GM18505 (cell line): ENCODE measurements at regions not wholly inside any gene's neighbourhood (a gene's known extent, or its start where the extent isn't known, plus 50 kb on each side); places are given as distances from the start of the nearest gene placed in this dataset.

Source experiments
- ATAC-seq: cut with Tn5 transposase; IDR thresholded peaks from one replicate; pipeline ENCODE4 v1.9.1; 2021; ENCODE audit not compliant: unreplicated experiment
- POLR2A ChIP-seq: IDR thresholded peaks from 4 replicates; pipeline ENCODE4 v1.6.1; 2011; ENCODE audit warnings: borderline replicate concordance; ENCODE audit not compliant: insufficient read depth, insufficient read length; ENCODE audit errors: extremely low read depth

DNA sequence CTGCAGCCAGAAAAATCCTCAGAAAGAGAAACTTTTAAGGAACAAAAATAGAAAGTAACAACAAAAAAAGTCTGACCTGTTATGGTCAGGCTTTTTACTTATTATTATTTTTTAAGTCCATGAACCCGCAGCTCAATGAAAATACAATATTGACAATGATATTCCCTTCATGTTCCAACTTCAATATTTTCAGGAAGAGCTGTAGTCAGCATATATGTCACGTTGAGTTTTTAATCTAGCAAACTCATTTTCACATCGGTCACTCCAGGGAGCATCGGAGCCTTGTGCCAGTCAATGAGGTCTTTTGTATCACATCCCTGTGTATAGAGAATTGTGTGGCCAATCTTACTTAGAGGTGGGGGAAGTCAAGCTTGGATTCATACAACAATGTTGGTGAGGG is 568.4 kb upstream of the GCFC2 start:
- no peak for ATAC-seq
- TF ChIP-seq POLR2A = no peak

DNA sequence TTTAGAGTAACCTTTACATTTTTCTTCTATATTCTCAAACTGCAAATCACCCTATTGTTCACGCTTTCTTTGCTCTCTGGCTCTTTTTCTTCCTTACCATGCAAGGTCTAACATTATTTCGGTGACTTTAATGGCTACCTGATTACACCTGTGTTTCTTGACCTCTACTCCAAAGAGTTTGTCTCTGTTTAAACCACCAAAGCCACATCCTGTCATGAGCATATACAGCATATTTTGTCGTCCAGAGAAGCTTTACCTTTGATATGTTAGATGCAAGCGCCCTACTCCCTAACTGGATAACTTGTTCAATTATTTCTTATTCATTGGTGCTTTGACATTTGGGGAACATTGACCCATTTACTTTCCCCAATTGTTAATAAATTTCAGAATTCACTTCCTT is 565.1 kb upstream of the GCFC2 start:
- no peak for TF ChIP-seq POLR2A
- no peak for ATAC-seq

DNA sequence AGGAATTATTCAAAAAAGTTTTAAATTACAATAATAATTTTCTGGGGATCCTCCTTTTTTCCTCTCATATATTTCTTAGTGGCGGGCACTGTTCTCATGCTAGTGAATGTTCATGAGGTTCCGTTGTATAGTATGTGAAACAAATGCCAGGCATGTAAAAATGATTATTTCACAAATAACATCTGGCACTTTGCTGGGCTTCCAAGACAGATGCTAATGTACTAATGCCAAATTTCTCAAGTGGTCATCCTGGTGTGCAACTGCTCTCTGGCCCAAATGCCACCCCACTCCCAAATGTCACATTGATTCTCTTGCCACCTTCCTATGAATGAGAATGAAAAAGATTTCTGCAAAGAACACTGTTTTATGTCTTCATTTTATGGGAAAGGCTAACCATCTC is 564.0 kb upstream of the GCFC2 start:
- no peak for TF ChIP-seq POLR2A
- no peak for ATAC-seq

DNA sequence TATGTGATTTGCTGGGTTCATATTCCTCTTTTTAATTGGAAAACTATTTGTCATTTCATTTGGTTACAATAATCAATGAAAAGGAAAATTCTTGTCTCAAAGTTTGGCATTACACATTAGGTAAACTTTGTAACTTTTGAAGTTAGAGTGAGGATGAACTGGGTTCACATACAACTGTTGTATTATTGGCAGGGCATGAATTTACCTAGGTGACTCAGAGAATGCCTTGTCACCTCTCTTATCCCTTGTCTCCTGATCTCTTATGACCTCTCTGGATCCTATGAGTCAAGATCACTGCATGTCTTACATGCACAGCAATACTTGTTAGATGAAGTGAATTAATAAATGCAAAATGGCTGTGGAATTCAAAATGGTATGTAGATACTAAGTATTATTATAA is 563.4 kb upstream of the GCFC2 start:
- no peak for ATAC-seq
- no peak for TF ChIP-seq POLR2A

DNA sequence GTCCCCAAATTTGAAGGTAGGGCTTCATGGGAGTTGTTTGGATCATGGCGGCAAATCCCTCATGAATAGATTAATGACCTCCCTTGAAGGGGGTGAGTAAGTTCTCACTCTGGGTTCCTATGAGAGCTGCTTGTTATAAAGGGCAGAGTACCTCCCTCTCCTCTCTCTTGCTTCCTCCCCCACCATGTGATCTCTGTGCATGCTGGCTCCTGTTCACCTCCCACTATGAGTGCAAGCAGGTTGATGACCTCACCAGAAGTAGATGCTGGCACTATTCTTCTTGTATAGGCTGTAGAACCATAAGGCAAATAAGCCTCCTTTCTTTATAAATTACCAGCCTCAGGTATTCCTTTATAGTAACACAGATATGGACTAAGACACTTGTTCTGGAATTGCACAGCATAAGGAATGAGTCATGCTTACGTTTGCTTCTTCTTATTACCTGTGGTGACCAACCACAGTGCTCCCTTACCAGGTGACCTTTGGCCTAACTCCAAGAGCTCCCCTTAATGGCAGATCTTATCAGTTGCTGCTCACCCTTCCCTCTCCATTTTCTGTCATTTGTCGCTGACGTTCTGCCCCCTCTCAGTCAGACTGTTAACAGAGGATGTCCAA is 559.5 kb upstream of the GCFC2 start:
- no peak for TF ChIP-seq POLR2A
- no peak for ATAC-seq

DNA sequence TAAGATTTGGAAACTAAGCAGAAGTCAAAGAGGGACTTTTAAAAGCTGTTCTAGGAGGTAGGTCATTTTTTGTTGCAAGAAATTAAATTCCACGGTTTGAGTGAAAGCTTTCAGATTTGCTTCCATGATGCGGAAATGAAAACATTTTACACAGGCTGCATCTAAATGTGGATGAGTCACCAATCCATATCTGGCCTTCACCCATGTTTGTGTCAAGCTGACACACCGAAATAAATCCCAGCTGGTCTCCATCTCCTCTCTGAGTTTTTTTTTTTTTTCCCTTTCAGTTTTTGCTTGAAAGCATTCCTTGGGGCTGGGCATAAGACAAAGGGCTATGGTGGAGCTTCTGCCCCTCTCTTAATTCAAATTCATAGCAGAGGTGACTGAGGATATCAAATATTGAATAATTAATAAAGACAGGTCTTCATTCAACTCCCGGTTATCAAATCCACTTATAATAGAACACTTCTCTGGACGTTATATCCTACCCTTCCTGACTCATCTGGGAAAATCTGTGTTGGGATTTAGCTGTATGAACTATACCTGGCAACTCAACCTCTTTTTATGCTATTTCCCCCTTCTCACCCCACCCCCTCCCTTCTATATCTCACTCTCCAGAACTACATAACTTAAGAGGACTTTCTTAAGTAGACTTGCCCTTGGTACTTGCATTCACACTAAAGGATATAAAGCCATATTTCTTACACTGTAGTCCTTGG is 558.3 kb upstream of the GCFC2 start:
- no peak for ATAC-seq
- no peak for TF ChIP-seq POLR2A

DNA sequence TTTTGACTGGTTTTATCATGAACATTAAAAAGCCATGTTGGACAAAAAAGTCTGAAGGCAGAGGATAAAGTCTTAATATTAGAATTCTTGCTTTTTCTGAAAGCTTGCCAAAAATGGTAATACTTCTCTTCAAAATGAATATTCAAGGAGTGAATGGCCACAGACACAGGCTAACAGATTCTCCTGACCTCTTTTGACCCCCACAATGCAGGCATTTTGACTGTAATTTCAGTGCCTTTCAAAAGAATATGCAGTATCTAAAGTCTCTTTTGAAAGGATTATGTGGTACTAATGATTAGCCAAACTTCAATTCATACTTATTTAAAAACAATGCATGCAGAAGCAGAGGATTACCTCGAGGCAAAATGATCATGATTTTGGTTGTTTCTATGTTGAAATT is 557.8 kb upstream of the GCFC2 start:
- ATAC-seq = no peak
- TF ChIP-seq POLR2A = no peak

DNA sequence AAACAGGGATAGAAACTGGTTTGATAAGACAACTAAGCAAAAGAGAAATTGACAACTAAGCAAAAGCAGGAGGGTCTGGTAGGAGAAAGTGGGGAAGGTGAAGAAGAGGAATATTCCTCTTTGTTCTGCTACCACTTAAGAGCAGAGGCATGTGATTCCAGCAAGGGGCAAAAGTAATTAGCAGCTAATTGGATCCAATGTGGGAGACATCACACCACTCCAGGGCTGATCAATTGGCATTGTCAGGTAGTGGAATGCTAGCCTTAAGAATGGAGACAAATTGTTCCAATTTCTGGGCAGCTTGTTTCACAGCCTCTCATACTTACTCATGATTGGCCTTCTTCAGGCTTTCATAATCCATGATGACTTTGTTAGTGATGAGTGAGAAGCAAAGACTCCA is 547.1 kb upstream of the GCFC2 start:
- no peak for ATAC-seq
- no peak for TF ChIP-seq POLR2A

DNA sequence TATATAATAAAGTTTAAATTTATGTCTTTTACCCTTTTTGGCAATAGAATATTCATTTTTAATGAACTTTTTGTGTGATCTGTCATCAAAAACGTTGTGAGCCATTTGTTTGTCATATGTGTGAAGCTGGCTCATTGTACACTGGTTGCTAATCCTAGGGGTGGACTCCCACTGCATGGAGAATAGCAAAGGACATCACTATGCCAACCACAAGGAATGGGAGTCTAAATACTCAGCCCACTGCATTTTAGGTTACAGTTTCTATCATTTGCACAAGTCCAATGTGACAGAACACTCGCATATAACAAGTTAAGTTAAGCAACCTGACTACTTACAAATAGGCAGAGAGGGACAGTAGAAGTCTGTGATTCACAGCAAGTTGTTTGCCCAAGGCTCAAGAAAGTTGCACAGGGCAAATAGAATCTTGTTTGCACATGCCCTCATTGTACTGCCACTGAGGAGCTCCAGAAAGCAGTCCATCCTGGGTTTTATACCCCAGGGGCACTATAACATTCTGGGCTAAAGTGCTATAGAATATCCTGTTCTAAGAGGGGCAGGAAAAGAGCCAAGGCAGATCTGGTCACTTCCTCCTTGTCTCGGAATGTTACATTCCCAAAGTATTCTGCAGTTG is 545.9 kb upstream of the GCFC2 start:
- no peak for ATAC-seq
- no peak for TF ChIP-seq POLR2A

DNA sequence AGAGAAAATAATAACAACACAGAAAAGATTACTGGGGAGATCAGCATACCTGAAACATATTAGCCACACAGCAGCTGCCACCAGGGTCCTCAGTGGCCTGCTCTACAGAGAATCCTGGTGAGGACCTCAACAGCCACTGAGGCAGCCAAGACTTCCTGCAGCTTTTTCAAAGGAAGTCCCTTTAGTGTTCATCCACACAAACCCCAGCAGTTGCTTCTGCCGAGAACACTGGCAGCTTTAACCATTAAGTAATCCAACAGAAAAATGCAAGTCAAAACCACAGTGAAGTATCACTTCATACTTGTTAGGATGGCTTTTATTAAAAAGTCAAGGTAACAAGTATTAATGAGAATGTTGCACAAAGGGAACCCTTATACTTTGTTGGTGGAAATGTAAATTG is 542.0 kb upstream of the GCFC2 start:
- no peak for ATAC-seq
- TF ChIP-seq POLR2A = no peak

DNA sequence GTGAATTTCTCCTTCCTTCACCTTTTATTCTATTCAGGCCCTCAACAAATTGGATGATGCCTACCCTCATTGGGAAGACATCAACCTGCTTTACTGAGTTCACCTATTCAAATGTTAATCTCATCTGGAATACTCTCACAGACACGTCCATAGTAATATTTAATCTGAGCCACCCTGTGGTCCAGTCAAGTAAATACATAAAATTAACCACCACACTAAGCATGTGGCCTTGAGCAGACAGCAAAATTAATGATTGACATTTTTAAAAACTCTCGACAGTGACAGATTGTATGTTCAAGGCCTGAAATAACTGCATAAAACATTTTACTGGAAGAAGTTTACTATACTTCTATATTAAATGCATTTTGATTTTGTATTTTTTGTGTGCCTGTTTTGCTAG is 540.6 kb upstream of the GCFC2 start:
- no peak for ATAC-seq
- no peak for TF ChIP-seq POLR2A

DNA sequence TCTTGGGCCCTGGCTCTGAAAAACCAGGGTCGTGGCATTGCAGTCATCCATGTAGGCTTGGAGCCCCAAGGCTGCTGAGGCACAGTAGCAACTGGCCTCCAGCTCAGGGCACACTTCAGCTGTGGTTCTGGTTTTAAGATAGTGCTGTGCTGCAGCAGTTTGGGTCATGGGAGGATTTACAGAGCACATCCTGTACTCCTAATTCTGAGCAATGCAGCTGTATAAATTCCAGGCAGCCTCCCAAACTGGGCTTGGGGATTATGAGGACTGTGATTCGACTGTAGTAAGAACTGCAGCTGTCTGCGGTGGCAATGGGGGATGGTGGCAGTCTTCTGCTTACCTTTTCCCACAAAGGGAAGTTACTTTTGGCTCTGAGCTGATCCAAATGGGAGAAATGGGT is 536.3 kb upstream of the GCFC2 start:
- no peak for ATAC-seq
- TF ChIP-seq POLR2A = no peak

DNA sequence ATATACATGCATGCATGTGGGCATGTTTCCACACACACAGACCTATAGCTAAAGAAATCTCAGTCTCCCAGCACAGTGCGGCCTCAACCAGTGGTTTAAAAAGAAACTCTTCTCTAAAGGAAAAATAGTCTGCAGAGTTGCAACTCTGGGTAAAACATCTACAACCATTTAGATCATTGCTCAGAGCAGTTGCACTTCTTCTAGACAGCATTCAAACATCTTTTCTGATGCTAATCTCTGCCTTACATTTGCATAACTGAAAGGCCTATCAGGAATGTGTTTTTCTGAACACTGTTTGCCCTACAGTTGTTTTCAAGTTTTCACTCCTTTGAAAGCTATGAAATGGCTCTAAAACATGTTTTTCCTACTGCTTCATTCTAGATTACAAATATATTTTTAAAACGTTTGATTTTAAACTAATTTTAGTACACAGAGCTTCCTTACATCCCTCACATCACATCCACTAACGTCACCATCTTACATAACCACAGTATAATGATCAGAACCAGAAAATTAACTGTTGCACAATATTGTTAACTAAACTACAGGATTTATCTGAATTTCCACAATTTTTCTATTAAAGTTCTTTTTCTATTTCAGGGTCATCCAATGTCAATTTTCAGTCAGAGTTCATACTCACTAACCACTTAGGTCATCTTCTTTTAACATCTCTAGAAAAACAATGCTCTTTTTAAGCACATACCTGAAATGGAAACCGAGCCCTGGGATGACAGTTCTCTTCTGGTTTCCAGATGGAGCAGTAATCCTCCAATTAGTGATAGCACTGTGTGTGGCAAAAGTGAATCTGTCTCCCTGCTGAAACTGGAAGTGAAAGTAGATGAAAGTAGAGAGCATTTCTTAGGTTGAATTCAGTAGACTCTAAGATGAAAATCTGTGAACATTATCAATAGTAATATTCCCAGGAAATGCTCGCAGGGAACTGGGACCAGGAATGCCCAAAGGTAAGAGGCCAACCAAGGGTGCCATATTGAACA is 501.6 kb upstream of the GCFC2 start:
- ATAC-seq = peak; percentile 61
- TF ChIP-seq POLR2A = no peak
